SK-N-MC (cell line): ENCODE measurements at regions not wholly inside any gene's neighbourhood (a gene's known extent, or its start where the extent isn't known, plus 50 kb on each side); places are given as distances from the start of the nearest gene placed in this dataset.

Experiments used
- EZH2 ChIP-seq: fragments of 200-600 bp; sonication (generic); IDR thresholded peaks from one replicate; pipeline ENCODE4 v1.6.1; 2017; ENCODE audit warnings: antibody characterized with exemption
- FOXP2 ChIP-seq: optimal IDR thresholded peaks from 2 replicates; pipeline ENCODE3; 2011; ENCODE audit warnings: mild to moderate bottlenecking, moderate library complexity; ENCODE audit not compliant: insufficient read depth; ENCODE audit errors: extremely low read length, control extremely low read depth
- POLR2AphosphoS5 ChIP-seq: IDR thresholded peaks from 2 replicates; pipeline ENCODE4 v1.6.1; 2012; ENCODE audit warnings: mild to moderate bottlenecking, low read depth, low read length, borderline replicate concordance

GRCh38 chr5:174901336-174901735 lies 177.0 kb downstream of the MSX2 start:
- TF ChIP-seq EZH2 (no peak), FOXP2 (no peak), POLR2AphosphoS5 (no peak)
